ENCODE measurements at regions not wholly inside any gene's neighbourhood (a gene's known extent, or its start where the extent isn't known, plus 50 kb on each side); places are given as distances from the start of the nearest gene placed in this dataset.
A peak's percentile ranks its signal among the peaks of the same experiment; 100 is the strongest.
"Not testable (repeated sequence)": the region's sequence is repeated elsewhere in the genome, so short reads cannot be mapped to it uniquely, and the experiment has no call there.

DNA sequence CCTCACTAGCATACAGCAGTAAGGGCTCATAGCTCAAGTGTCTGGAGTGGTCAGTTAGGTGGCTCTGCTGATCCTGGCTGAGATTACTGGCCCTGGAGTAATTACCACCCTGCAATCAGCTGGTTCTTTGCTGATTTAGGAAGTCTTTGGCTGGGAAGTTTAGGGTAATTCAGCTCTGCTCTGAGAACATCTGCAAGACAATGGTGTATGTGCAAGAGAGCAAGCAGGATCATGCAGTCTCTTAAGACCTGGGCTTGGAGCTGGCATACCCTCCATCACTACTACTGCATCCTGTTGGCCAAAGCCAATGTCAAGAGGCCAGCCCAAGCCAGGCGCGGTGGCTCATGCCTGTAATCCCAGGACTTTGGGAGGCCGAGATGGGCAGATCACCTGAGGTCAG, 159.0 kb downstream of the NDUFA12 start:
- ChIA-PET POLR2A (no interaction called here), CTCF (no interaction called here)
- no peaks in the 10 kb centered on the region for H3K4me1 ChIP-seq (ENCODE audit: control extremely low read depth in 1 of 4, control insufficient read depth in 4 of 4, insufficient read depth in 4 of 4, low read length in 3 of 4)
- H3K27ac ChIP-seq (ENCODE audit: insufficient read depth in 1 of 2, low read depth in 1 of 2, low read length in 2 of 2, poor library complexity in 1 of 2, severe bottlenecking in 2 of 2): no peak overlapping the region
- no CpG with 5 or more reads among the region's 3 CpGs for WGBS (ENCODE audit: insufficient coverage)
- H3K4me3 ChIP-seq (ENCODE audit: control insufficient read depth in 1 of 7, extremely low read depth in 1 of 7, insufficient read depth in 4 of 7, low read depth in 2 of 7, low read length in 6 of 7): no peak overlapping the region
- DNase-seq: no peak
- no peaks in the 10 kb centered on the region for H3K27me3 ChIP-seq (replicated peaks in 2 of 5; ENCODE audit: control insufficient read depth in 4 of 5, insufficient read depth in 5 of 5, low read length in 4 of 5)
- no peaks in the 10 kb centered on the region for H3K36me3 ChIP-seq (ENCODE audit: control insufficient read depth in 4 of 4, insufficient read depth in 4 of 4, low read length in 3 of 4)
- H3K9me3 ChIP-seq (ENCODE audit: control extremely low read depth in 1 of 5, control insufficient read depth in 4 of 5, insufficient read depth in 2 of 5, low read depth in 1 of 5, low read length in 4 of 5): no peaks in the 10 kb centered on the region

DNA sequence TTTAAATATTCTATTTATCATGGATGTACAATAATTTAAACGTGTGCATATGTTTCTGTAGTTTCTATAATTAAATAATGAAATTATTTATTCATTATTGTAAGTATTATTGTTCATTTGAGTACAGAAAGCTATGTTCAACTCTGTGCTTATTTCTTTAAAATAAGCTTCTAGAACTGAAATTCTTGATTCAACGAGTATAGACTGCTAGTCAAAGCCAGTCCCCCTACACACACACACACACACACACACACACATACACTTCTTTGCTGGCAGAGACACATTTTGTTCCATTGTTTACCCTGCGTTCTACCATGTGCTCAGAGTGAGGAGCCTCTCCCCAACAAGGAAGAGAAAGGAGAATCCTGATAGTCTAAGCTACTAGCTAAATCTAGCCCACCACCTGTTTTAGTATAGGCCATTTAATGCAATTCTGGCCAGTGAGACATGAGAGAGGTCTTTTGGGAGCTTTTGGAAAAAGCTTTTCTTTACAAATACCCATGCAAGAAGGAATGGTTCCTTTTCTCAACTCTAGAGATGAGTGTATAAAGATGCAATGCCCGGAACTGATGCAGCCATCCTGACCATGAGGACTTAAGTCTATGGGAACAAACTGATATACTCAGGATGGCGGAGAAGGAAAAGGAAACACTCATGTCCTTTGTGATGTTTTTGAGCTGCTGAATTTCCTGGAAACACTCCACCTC, 161.4 kb downstream of the NDUFA12 start:
- Histone ChIP-seq H3K36me3 (ENCODE audit: control insufficient read depth in 4 of 4, insufficient read depth in 4 of 4, low read length in 3 of 4) (no peaks in the 10 kb centered on the region), H3K27ac (ENCODE audit: insufficient read depth in 1 of 2, low read depth in 1 of 2, low read length in 2 of 2, poor library complexity in 1 of 2, severe bottlenecking in 2 of 2) (no peak overlapping the region), H3K4me1 (ENCODE audit: control extremely low read depth in 1 of 4, control insufficient read depth in 4 of 4, insufficient read depth in 4 of 4, low read length in 3 of 4) (no peaks in the 10 kb centered on the region), H3K27me3 (replicated peaks in 2 of 5; ENCODE audit: control insufficient read depth in 4 of 5, insufficient read depth in 5 of 5, low read length in 4 of 5) (no peaks in the 10 kb centered on the region), H3K9me3 (ENCODE audit: control extremely low read depth in 1 of 5, control insufficient read depth in 4 of 5, insufficient read depth in 2 of 5, low read depth in 1 of 5, low read length in 4 of 5) (no peaks in the 10 kb centered on the region), H3K4me3 (ENCODE audit: control insufficient read depth in 1 of 7, extremely low read depth in 1 of 7, insufficient read depth in 4 of 7, low read depth in 2 of 7, low read length in 6 of 7) (no peak overlapping the region)
- ChIA-PET POLR2A (interaction anchor here (1.1 kb wide), 1 partner anchor 11 kb away, joined by 4 read pairs; no protein-coding TSS in a partner anchor), CTCF (interaction anchor here (0.7 to 1.0 kb wide), 2 partner anchors 11 to 140 kb away, joined by 3 read pairs; no protein-coding TSS in a partner anchor)
- WGBS (ENCODE audit: insufficient coverage): 100% methylated on average over 1 of the region's 5 CpGs
- no peak for DNase-seq

DNA sequence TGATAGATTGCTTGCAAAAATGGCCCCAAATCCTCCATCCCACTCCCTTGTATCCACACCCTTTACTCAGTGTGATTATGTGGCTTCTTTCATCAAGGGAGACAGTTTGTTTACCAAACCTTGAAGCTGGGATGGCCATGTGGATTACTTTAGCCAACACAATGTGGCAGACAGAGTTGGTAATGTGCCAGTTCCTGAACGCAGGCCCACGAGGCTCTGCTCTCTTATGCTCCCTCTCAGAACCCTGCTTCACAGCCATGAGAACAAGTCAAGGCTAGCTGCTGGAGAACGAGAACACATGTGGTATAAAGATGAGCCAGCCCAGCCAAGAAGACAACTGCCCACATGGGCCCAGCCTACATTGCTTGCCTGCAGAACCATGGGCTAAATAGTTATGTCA, 162.3 kb downstream of the NDUFA12 start:
- CTCF ChIA-PET: no interaction called here
- Histone ChIP-seq H3K27me3 (replicated peaks in 2 of 5; ENCODE audit: control insufficient read depth in 4 of 5, insufficient read depth in 5 of 5, low read length in 4 of 5) (no peaks in the 10 kb centered on the region), H3K9me3 (ENCODE audit: control extremely low read depth in 1 of 5, control insufficient read depth in 4 of 5, insufficient read depth in 2 of 5, low read depth in 1 of 5, low read length in 4 of 5) (peaks cover 0 to 5% (median 0%) of the 10 kb centered on the region in 5 experiments), H3K4me3 (ENCODE audit: control insufficient read depth in 1 of 7, extremely low read depth in 1 of 7, insufficient read depth in 4 of 7, low read depth in 2 of 7, low read length in 6 of 7) (no peak overlapping the region), H3K36me3 (ENCODE audit: control insufficient read depth in 4 of 4, insufficient read depth in 4 of 4, low read length in 3 of 4) (no peaks in the 10 kb centered on the region), H3K27ac (ENCODE audit: insufficient read depth in 1 of 2, low read depth in 1 of 2, low read length in 2 of 2, poor library complexity in 1 of 2, severe bottlenecking in 2 of 2) (no peak overlapping the region), H3K4me1 (ENCODE audit: control extremely low read depth in 1 of 4, control insufficient read depth in 4 of 4, insufficient read depth in 4 of 4, low read length in 3 of 4) (no peaks in the 10 kb centered on the region)
- DNase-seq: no peak
- POLR2A ChIA-PET: no interaction called here
- WGBS (ENCODE audit: insufficient coverage): 97% methylated on average over 3 of the region's 3 CpGs

DNA sequence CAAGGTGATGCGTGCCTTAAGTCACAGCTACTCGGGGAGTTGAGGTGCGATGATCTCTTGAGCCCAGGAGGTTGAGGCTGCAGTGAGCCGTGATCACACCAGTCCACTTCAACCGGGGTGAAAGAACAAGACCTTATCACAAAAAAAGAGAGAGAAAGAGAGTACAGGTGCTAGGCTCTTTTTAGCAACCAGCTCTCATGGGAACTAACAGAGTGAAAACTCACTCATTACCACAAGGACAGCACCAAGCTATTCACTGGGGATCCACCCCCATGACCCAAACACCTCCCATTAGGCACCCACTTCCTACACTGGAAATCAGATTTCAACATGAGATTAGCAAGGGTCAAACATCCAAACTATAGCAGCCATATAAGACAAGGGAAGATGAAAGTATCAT, 164.2 kb downstream of the NDUFA12 start:
- CTCF ChIA-PET: no interaction called here
- POLR2A ChIA-PET: no interaction called here
- Histone ChIP-seq H3K4me1 (ENCODE audit: control extremely low read depth in 1 of 4, control insufficient read depth in 4 of 4, insufficient read depth in 4 of 4, low read length in 3 of 4) (no peaks in the 10 kb centered on the region), H3K4me3 (ENCODE audit: control insufficient read depth in 1 of 7, extremely low read depth in 1 of 7, insufficient read depth in 4 of 7, low read depth in 2 of 7, low read length in 6 of 7) (no peak overlapping the region), H3K27ac (ENCODE audit: insufficient read depth in 1 of 2, low read depth in 1 of 2, low read length in 2 of 2, poor library complexity in 1 of 2, severe bottlenecking in 2 of 2) (no peak overlapping the region), H3K27me3 (replicated peaks in 2 of 5; ENCODE audit: control insufficient read depth in 4 of 5, insufficient read depth in 5 of 5, low read length in 4 of 5) (no peaks in the 10 kb centered on the region), H3K36me3 (ENCODE audit: control insufficient read depth in 4 of 4, insufficient read depth in 4 of 4, low read length in 3 of 4) (no peaks in the 10 kb centered on the region), H3K9me3 (ENCODE audit: control extremely low read depth in 1 of 5, control insufficient read depth in 4 of 5, insufficient read depth in 2 of 5, low read depth in 1 of 5, low read length in 4 of 5) (peaks cover 0 to 5% (median 0%) of the 10 kb centered on the region in 5 experiments)
- 100% methylated on average over 5 of the region's 5 CpGs for WGBS (ENCODE audit: insufficient coverage)
- DNase-seq: no peak

DNA sequence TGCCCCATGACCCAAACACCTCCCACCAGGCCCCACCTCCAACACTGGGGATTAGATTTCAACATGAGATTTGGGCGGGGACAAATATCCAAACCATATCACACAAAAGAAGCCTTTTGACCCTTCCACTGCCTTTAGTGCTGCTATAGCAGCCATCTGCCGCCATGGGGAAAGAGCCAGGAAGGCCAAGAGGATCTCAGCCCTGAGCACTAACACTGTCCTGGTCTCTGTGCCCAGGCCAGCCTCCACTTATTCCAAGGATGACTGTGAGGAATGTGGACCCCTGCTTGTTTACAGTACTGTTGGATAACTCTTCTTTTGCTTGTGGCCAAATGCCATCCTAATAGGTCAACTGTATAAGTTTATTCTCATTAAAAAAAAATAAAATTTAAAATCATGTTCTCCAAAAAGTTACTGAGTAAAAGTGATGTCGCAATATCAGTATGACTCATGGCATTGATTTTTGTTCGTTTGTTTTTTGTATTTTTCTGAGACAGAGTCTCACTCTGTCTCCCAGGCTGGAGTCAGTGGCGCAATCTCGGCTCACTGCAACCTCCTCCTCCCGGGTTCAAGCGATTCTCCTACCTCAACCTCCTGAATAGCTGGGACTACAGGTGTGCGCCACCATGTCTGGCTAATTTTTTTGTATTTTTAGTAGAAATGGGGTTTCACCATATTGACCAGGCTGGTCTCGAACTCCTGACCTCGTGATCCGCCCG, 166.4 kb downstream of the NDUFA12 start:
- H3K36me3 ChIP-seq (ENCODE audit: control insufficient read depth in 4 of 4, insufficient read depth in 4 of 4, low read length in 3 of 4); CTCF ChIA-PET; H3K4me1 ChIP-seq (ENCODE audit: control extremely low read depth in 1 of 4, control insufficient read depth in 4 of 4, insufficient read depth in 4 of 4, low read length in 3 of 4); H3K9me3 ChIP-seq (ENCODE audit: control extremely low read depth in 1 of 5, control insufficient read depth in 4 of 5, insufficient read depth in 2 of 5, low read depth in 1 of 5, low read length in 4 of 5); H3K4me3 ChIP-seq (ENCODE audit: control insufficient read depth in 1 of 7, extremely low read depth in 1 of 7, insufficient read depth in 4 of 7, low read depth in 2 of 7, low read length in 6 of 7); H3K27ac ChIP-seq (ENCODE audit: insufficient read depth in 1 of 2, low read depth in 1 of 2, low read length in 2 of 2, poor library complexity in 1 of 2, severe bottlenecking in 2 of 2); H3K27me3 ChIP-seq (replicated peaks in 2 of 5; ENCODE audit: control insufficient read depth in 4 of 5, insufficient read depth in 5 of 5, low read length in 4 of 5): not testable (repeated sequence)
- peak in 1 of 3 donors; percentile 13 for DNase-seq
- 100% methylated on average over 5 of the region's 13 CpGs for WGBS (ENCODE audit: insufficient coverage)
- POLR2A ChIA-PET: interaction anchor here (0.5 kb wide), 1 partner anchor 703 kb away, joined by 3 read pairs; no protein-coding TSS in a partner anchor

DNA sequence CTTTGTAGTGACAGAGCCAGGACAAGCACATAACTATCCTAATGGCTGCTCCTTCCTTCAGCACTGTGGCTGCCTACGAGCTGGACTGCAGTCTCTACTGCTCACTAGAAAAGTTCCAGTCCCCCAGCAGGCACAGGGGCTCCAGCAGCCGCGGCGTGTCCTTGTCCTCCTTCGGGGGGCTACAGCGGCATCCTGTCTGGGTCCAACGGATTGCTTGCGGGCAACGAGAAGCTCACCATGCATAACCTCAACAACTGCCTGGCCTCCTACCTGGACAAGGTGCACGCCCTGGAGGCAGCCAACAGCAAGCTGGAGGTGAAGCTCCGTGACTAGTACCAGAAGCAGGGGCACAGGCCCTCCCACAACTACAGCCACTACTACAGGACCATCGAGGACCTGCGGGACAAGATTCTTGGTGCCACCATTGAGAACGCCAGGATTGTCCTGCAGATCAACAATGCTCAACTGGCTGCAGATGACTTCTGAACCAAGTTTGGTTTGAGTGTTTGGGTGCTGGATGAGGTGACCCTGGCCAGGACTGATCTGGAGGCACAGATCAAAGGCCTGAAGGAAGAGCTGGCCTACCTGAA, 169.4 kb downstream of the NDUFA12 start:
- Histone ChIP-seq H3K9me3 (ENCODE audit: control extremely low read depth in 1 of 5, control insufficient read depth in 4 of 5, insufficient read depth in 2 of 5, low read depth in 1 of 5, low read length in 4 of 5) (peaks cover 0 to 5% (median 0%) of the 10 kb centered on the region in 5 experiments), H3K27me3 (replicated peaks in 2 of 5; ENCODE audit: control insufficient read depth in 4 of 5, insufficient read depth in 5 of 5, low read length in 4 of 5) (no peaks in the 10 kb centered on the region), H3K36me3 (ENCODE audit: control insufficient read depth in 4 of 4, insufficient read depth in 4 of 4, low read length in 3 of 4) (no peaks in the 10 kb centered on the region), H3K27ac (ENCODE audit: insufficient read depth in 1 of 2, low read depth in 1 of 2, low read length in 2 of 2, poor library complexity in 1 of 2, severe bottlenecking in 2 of 2) (no peak overlapping the region), H3K4me3 (ENCODE audit: control insufficient read depth in 1 of 7, extremely low read depth in 1 of 7, insufficient read depth in 4 of 7, low read depth in 2 of 7, low read length in 6 of 7) (no peak overlapping the region), H3K4me1 (ENCODE audit: control extremely low read depth in 1 of 4, control insufficient read depth in 4 of 4, insufficient read depth in 4 of 4, low read length in 3 of 4) (no peaks in the 10 kb centered on the region)
- 95% methylated on average over 12 of the region's 14 CpGs for WGBS (ENCODE audit: insufficient coverage)
- POLR2A ChIA-PET: no interaction called here
- CTCF ChIA-PET: no interaction called here
- DNase-seq: no peak
